ENCODE measurements at regions not wholly inside any gene's neighbourhood (a gene's known extent, or its start where the extent isn't known, plus 50 kb on each side); places are given as distances from the start of the nearest gene placed in this dataset.

- Histone ChIP-seq H3K4me3 (ENCODE audit: low read depth in 1 of 2, low read length in 1 of 2) (no peak overlapping the region), H3K9me3 (no peaks in the 10 kb centered on the region), H3K27me3 (no peaks in the 10 kb centered on the region), H3K36me3 (no peaks in the 10 kb centered on the region), H3K27ac (no peak overlapping the region), H3K4me1 (ENCODE audit: control insufficient read depth in 1 of 2, insufficient read depth in 1 of 2, low read depth in 1 of 2, low read length in 1 of 2) (peaks cover 26 to 30% of the 10 kb centered on the region in 2 experiments)
- TF ChIP-seq CTCF (IDR thresholded peaks at IDR 0.05), result no peak
Measured at GRCh38 chr4:174586651-174587050, 64.4 kb upstream of the HPGD start.

- Histone ChIP-seq H3K4me3 (ENCODE audit: low read depth in 1 of 2, low read length in 1 of 2) (peak overlapping the region in 1 of 2 experiments; percentile 5), H3K4me1 (ENCODE audit: control insufficient read depth in 1 of 2, insufficient read depth in 1 of 2, low read depth in 1 of 2, low read length in 1 of 2) (peaks cover 19 to 26% of the 10 kb centered on the region in 2 experiments), H3K36me3 (no peaks in the 10 kb centered on the region), H3K27ac (peak overlapping the region; percentile 72), H3K9me3 (no peaks in the 10 kb centered on the region), H3K27me3 (no peaks in the 10 kb centered on the region)
- TF ChIP-seq CTCF (IDR thresholded peaks at IDR 0.05), result no peak
Measured at GRCh38 chr4:174583056-174583455, 60.8 kb upstream of the HPGD start.

GRCh38 chr4:174582463-174582862 is 60.2 kb upstream of the HPGD start:
- H3K4me3 ChIP-seq (ENCODE audit: low read depth in 1 of 2, low read length in 1 of 2), result peak overlapping the region in 1 of 2 experiments; percentile 5
- no peaks in the 10 kb centered on the region for H3K9me3 ChIP-seq
- H3K27ac ChIP-seq, result peak overlapping the region; percentile 72
- H3K4me1 ChIP-seq (ENCODE audit: control insufficient read depth in 1 of 2, insufficient read depth in 1 of 2, low read depth in 1 of 2, low read length in 1 of 2), result peaks cover 19 to 26% of the 10 kb centered on the region in 2 experiments
- no peak for TF ChIP-seq CTCF (IDR thresholded peaks at IDR 0.05)
- no peaks in the 10 kb centered on the region for H3K27me3 ChIP-seq
- no peaks in the 10 kb centered on the region for H3K36me3 ChIP-seq

- no peak for TF ChIP-seq CTCF (IDR thresholded peaks at IDR 0.05)
- Histone ChIP-seq H3K36me3 (no peaks in the 10 kb centered on the region), H3K9me3 (no peaks in the 10 kb centered on the region), H3K27me3 (no peaks in the 10 kb centered on the region), H3K4me1 (ENCODE audit: control insufficient read depth in 1 of 2, insufficient read depth in 1 of 2, low read depth in 1 of 2, low read length in 1 of 2) (peaks cover 19 to 26% of the 10 kb centered on the region in 2 experiments), H3K4me3 (ENCODE audit: low read depth in 1 of 2, low read length in 1 of 2) (peak overlapping the region in 1 of 2 experiments; percentile 27), H3K27ac (peak overlapping the region; percentile 72)
Measured at GRCh38 chr4:174581901-174582300, 59.6 kb upstream of the HPGD start.

GRCh38 chr4:174580597-174580996 is 58.3 kb upstream of the HPGD start:
- Histone ChIP-seq H3K36me3 (no peaks in the 10 kb centered on the region), H3K27ac (no peak overlapping the region), H3K4me1 (ENCODE audit: control insufficient read depth in 1 of 2, insufficient read depth in 1 of 2, low read depth in 1 of 2, low read length in 1 of 2) (peaks cover 19 to 26% of the 10 kb centered on the region in 2 experiments), H3K4me3 (ENCODE audit: low read depth in 1 of 2, low read length in 1 of 2) (no peak overlapping the region), H3K27me3 (no peaks in the 10 kb centered on the region), H3K9me3 (no peaks in the 10 kb centered on the region)
- no peak for TF ChIP-seq CTCF (IDR thresholded peaks at IDR 0.05)

GRCh38 chr4:174579421-174579820 is 57.1 kb upstream of the HPGD start:
- H3K36me3 ChIP-seq, result no peaks in the 10 kb centered on the region
- TF ChIP-seq CTCF (IDR thresholded peaks at IDR 0.05), result no peak

More at GRCh38 chr4:174579421-174579820, 57.1 kb upstream of the HPGD start:
- no peaks in the 10 kb centered on the region for H3K27me3 ChIP-seq
- no peak overlapping the region for H3K27ac ChIP-seq
- no peaks in the 10 kb centered on the region for H3K9me3 ChIP-seq
- no peak overlapping the region for H3K4me3 ChIP-seq (ENCODE audit: low read depth in 1 of 2, low read length in 1 of 2)
- H3K4me1 ChIP-seq (ENCODE audit: control insufficient read depth in 1 of 2, insufficient read depth in 1 of 2, low read depth in 1 of 2, low read length in 1 of 2), result peaks cover 19 to 26% of the 10 kb centered on the region in 2 experiments

All from neutrophil (primary cell).